PC-3 (cell line): ENCODE measurements at regions not wholly inside any gene's neighbourhood (a gene's known extent, or its start where the extent isn't known, plus 50 kb on each side); places are given as distances from the start of the nearest gene placed in this dataset.

Experiments used
- ATAC-seq: fragments of 200-7000 bp; cut with Tn5 transposase; 2 replicates; pipeline ENCODE4 v1.9.1; 2020; ENCODE audit warnings: mild to moderate bottlenecking, moderate library complexity
- BruUV-seq: library from RNA; stranded (reverse); fragments of 400-500 nt; replicated peaks from 2 replicates; lab custom pipeline; 2021; lab: Mats Ljungman, UMichigan
- CTCF ChIA-PET: fragments of 300-600 bp; sonication (Branson Sonifier 250); formaldehyde crosslinking; loops from one replicate; lab custom pipeline; 2022; ENCODE audit warnings: antibody characterized with exemption; lab: Charles Lee
- POLR2A ChIA-PET: fragments of 300-600 bp; sonication (Branson Sonifier 250); formaldehyde crosslinking; loops from one replicate; lab custom pipeline; 2022; ENCODE audit warnings: antibody characterized with exemption; ENCODE audit not compliant: unreplicated experiment; lab: Charles Lee
- DNase-seq: peaks from one replicate; pipeline ENCODE4 v3.0.0-alpha.2; 2015
- H2AFZ ChIP-seq: fragments of 300-600 bp; sonication (generic); 2 replicates; pipeline ENCODE4 v1.6.0; 2016; ENCODE audit warnings: antibody characterized with exemption, low read length
- H3F3A ChIP-seq: fragments of 300-600 bp; sonication (generic); one replicate; pipeline ENCODE4 v1.6.0; 2017; ENCODE audit warnings: antibody characterized with exemption, low read length, control low read depth, mild to moderate bottlenecking; ENCODE audit not compliant: unreplicated experiment
- H3K27ac ChIP-seq: fragments of 300-600 bp; sonication (generic); 2 replicates; pipeline ENCODE4 v1.5.1; 2016; ENCODE audit warnings: mild to moderate bottlenecking, low read length
- H3K27me3 ChIP-seq: fragments of 300-600 bp; sonication (generic); 2 replicates; pipeline ENCODE4 v1.6.1; 2016; ENCODE audit warnings: low read length, mixed read lengths
- H3K36me3 ChIP-seq: fragments of 300-600 bp; sonication (generic); 2 replicates; pipeline ENCODE4 v1.6.1; 2016; ENCODE audit warnings: low read depth, mixed run types, low read length, mixed read lengths
- H3K4me1 ChIP-seq: fragments of 300-600 bp; sonication (generic); 2 replicates; pipeline ENCODE4 v1.5.1; 2016; ENCODE audit warnings: low read length; ENCODE audit not compliant: insufficient read depth
- H3K4me2 ChIP-seq: fragments of 300-600 bp; sonication (generic); 2 replicates; pipeline ENCODE4 v1.6.0; 2016; ENCODE audit warnings: low read length
- H3K4me3 ChIP-seq: fragments of 300-600 bp; sonication (generic); 2 replicates; pipeline ENCODE4 v1.5.1; 2016; ENCODE audit warnings: mild to moderate bottlenecking, low read length, mixed read lengths
- H3K79me2 ChIP-seq: fragments of 300-600 bp; sonication (generic); 2 replicates; pipeline ENCODE4 v1.6.1; 2017; ENCODE audit warnings: low read length, mixed read lengths
- H3K9ac ChIP-seq: fragments of 300-600 bp; sonication (generic); 2 replicates; pipeline ENCODE4 v1.6.0; 2016; ENCODE audit warnings: mild to moderate bottlenecking, low read length
- H3K9me2 ChIP-seq: fragments of 300-600 bp; sonication (generic); replicated peaks from 2 replicates; pipeline ENCODE4 v1.6.1; 2016; ENCODE audit warnings: mixed run types, low read length, mixed read lengths
- H3K9me3 ChIP-seq: fragments of 300-600 bp; sonication (generic); 2 replicates; pipeline ENCODE4 v1.6.1; 2016; ENCODE audit warnings: low read length, mixed read lengths
- H4K20me1 ChIP-seq: fragments of 300-600 bp; sonication (generic); 2 replicates; pipeline ENCODE4 v1.6.1; 2016; ENCODE audit warnings: low read length, mixed read lengths
- EZH2 ChIP-seq: fragments of 300-600 bp; sonication (generic); IDR thresholded peaks from one replicate; pipeline ENCODE4 v1.6.1; 2017; ENCODE audit warnings: antibody characterized with exemption, mild to moderate bottlenecking, low read length; ENCODE audit not compliant: unreplicated experiment
- EZH2phosphoT487 ChIP-seq: fragments of 300-600 bp; sonication (generic); IDR thresholded peaks from 2 replicates; pipeline ENCODE4 v1.6.1; 2018; ENCODE audit warnings: mild to moderate bottlenecking, antibody characterized with exemption, low read length, borderline replicate concordance
- intact Hi-C: fragments of 100-400 bp; cut with micrococcal nuclease; formaldehyde crosslinking; loops from 2 replicates; pipeline ENCODE4 v1.9.0; 2023
- TF ChIP-seq, protein P1 (sequence below): fragments of 300-600 bp; sonication (generic); conservative IDR thresholded peaks from 2 replicates; pipeline ENCODE4 v1.5.1; 2017; ENCODE audit warnings: antibody characterized with exemption, low read depth, mild to moderate bottlenecking, low read length

DNA sequence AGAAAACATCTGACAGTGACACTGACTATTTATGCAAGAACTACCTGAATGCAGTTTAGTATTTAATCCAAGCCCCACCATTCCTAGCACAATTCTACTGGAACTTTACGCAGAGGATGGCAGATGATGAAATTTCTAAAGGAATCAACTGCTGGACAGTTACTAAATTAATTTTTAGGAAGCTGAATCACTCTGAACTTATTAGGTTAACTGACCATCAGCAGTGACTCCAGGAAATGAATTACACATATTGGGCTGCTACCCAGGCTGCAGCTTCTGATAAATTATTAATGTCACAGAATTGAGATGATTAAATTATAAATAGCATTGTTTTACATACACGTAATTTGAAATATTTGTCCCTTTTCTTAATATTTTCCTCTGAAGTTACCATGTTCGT lies 250.8 kb downstream of the TMEM182 start:
- ChIA-PET POLR2A (no interaction called here), CTCF (no interaction called here)
- H3K4me3 ChIP-seq, result no peak overlapping the region
- H3F3A ChIP-seq, result no peaks in the 10 kb centered on the region
- intact Hi-C loops, result no loop called here
- no peaks in the 10 kb centered on the region for H4K20me1 ChIP-seq
- ATAC-seq (no peak), DNase-seq (no peak)
- no TSS peak for BruUV-seq
- TF ChIP-seq EZH2, result no peak
- TF ChIP-seq, protein P1, sequence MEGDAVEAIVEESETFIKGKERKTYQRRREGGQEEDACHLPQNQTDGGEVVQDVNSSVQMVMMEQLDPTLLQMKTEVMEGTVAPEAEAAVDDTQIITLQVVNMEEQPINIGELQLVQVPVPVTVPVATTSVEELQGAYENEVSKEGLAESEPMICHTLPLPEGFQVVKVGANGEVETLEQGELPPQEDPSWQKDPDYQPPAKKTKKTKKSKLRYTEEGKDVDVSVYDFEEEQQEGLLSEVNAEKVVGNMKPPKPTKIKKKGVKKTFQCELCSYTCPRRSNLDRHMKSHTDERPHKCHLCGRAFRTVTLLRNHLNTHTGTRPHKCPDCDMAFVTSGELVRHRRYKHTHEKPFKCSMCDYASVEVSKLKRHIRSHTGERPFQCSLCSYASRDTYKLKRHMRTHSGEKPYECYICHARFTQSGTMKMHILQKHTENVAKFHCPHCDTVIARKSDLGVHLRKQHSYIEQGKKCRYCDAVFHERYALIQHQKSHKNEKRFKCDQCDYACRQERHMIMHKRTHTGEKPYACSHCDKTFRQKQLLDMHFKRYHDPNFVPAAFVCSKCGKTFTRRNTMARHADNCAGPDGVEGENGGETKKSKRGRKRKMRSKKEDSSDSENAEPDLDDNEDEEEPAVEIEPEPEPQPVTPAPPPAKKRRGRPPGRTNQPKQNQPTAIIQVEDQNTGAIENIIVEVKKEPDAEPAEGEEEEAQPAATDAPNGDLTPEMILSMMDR, result no peak
- TF ChIP-seq EZH2phosphoT487, result no peak
- no peaks in the 10 kb centered on the region for H3K4me1 ChIP-seq
- no peak overlapping the region for H3K4me2 ChIP-seq
- no peak overlapping the region for H2AFZ ChIP-seq
- no peaks in the 10 kb centered on the region for H3K9me3 ChIP-seq
- no peak overlapping the region for H3K27ac ChIP-seq
- peaks cover 81% of the 10 kb centered on the region for H3K27me3 ChIP-seq
- no peaks in the 10 kb centered on the region for H3K9me2 ChIP-seq
- H3K79me2 ChIP-seq, result no peaks in the 10 kb centered on the region
- H3K36me3 ChIP-seq, result no peaks in the 10 kb centered on the region
- H3K9ac ChIP-seq, result no peak overlapping the region

DNA sequence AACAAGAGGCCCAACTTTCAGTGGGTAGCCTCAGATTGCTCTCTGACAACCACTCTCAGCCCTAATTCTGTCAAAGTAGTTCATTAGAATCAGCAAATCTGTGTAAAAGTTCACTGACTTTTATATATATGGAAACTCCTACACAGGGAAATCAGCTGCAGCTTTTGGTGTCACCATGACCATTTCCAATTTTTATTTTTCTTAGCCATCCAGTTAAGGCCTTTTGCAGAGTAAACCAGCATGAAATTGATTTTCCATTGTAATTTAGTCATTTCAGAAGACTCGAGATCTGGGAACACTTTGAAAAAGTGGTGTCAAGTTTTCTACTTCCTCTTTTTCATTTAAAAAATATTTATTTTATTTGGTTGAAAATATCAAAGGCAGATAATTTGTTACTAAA lies 263.2 kb downstream of the TMEM182 start:
- intact Hi-C loops, result no loop called here

DNA sequence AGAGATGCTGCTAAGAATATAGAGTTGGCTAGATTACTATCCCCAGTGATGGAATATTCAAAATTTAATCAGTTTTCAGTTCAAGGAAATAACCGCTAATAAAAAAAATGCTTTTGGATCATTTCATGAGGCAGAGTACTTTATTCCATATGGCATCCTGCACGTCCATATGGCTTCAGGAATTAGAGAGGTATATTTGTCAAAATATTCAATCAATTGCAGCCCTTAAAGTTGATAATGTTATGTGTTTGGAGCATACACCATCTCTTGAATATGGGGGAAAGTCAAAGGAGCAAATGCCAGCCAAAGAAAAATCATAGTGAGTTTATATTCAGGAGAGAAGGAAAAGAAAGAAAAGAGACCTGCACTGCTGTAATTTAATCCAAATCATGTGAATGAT lies 266.4 kb downstream of the TMEM182 start:
- POLR2A ChIA-PET, result no interaction called here
- no peaks in the 10 kb centered on the region for H3K9me2 ChIP-seq
- no peak for TF ChIP-seq EZH2phosphoT487
- no peaks in the 10 kb centered on the region for H3K36me3 ChIP-seq
- H3K9ac ChIP-seq, result no peak overlapping the region
- no peak for DNase-seq
- no peaks in the 10 kb centered on the region for H3K9me3 ChIP-seq
- intact Hi-C loops, result no loop called here
- H3K27me3 ChIP-seq, result peaks cover 23% of the 10 kb centered on the region
- no peak overlapping the region for H3K4me2 ChIP-seq
- no peak overlapping the region for H3K4me3 ChIP-seq
- ATAC-seq, result no peak
- H4K20me1 ChIP-seq, result no peaks in the 10 kb centered on the region
- no peak overlapping the region for H2AFZ ChIP-seq
- CTCF ChIA-PET, result no interaction called here
- no TSS peak for BruUV-seq
- H3K27ac ChIP-seq, result no peak overlapping the region
- H3K79me2 ChIP-seq, result no peaks in the 10 kb centered on the region
- no peaks in the 10 kb centered on the region for H3F3A ChIP-seq
- no peaks in the 10 kb centered on the region for H3K4me1 ChIP-seq

More for the DNA sequence above, 263.2 kb downstream of the TMEM182 start:
- H3K36me3 ChIP-seq, result no peaks in the 10 kb centered on the region
- no peak overlapping the region for H3K4me2 ChIP-seq
- TF ChIP-seq EZH2 (no peak), EZH2phosphoT487 (no peak)
- TF ChIP-seq, protein P1, result no peak
- ChIA-PET CTCF (no interaction called here), POLR2A (no interaction called here)
- no peak for ATAC-seq
- no peak overlapping the region for H3K9ac ChIP-seq
- no peaks in the 10 kb centered on the region for H3F3A ChIP-seq
- no peaks in the 10 kb centered on the region for H3K9me3 ChIP-seq
- no peak for DNase-seq
- H3K4me3 ChIP-seq, result no peak overlapping the region
- H3K4me1 ChIP-seq, result no peaks in the 10 kb centered on the region
- H3K27ac ChIP-seq, result no peak overlapping the region
- no TSS peak for BruUV-seq
- no peak overlapping the region for H2AFZ ChIP-seq
- H4K20me1 ChIP-seq, result no peaks in the 10 kb centered on the region
- no peaks in the 10 kb centered on the region for H3K79me2 ChIP-seq
- peaks cover 28% of the 10 kb centered on the region for H3K27me3 ChIP-seq
- H3K9me2 ChIP-seq, result no peaks in the 10 kb centered on the region
